AG04449 (cell line): ENCODE measurements at regions not wholly inside any gene's neighbourhood (a gene's known extent, or its start where the extent isn't known, plus 50 kb on each side); places are given as distances from the start of the nearest gene placed in this dataset.
"Not testable (repeated sequence)": the region's sequence is repeated elsewhere in the genome, so short reads cannot be mapped to it uniquely, and the experiment has no call there.

Experiments used
- CTCF ChIA-PET: fragments of 350-600 bp; formaldehyde crosslinking; extraction: SDS; loops from one replicate; lab custom pipeline; 2021; ENCODE audit warnings: antibody characterized with exemption; lab: Yijun Ruan, JAX
- POLR2A ChIA-PET: fragments of 400-600, 350-600 bp; formaldehyde crosslinking; extraction: SDS; loops from one replicate; lab custom pipeline; 2020; ENCODE audit warnings: antibody characterized with exemption, inconsistent platforms; lab: Yijun Ruan, JAX
- DNase-seq: peaks from one replicate; pipeline ENCODE4 v3.0.0-alpha.2; 2010; ENCODE audit warnings: low read depth, low spot score
- H3K4me3 ChIP-seq: 2 replicates; pipeline ENCODE4 v1.5.1; 2011; ENCODE audit warnings: low read depth, mild to moderate bottlenecking, control low read depth, low read length
- CTCF ChIP-seq: IDR thresholded peaks from one replicate; pipeline ENCODE4 v1.5.1; 2011; ENCODE audit warnings: mild to moderate bottlenecking, moderate library complexity, low read length, control low read depth, inconsistent platforms; ENCODE audit not compliant: insufficient read depth; ENCODE audit errors: missing control alignments

GRCh38 chr2:155994315-155994714 is 338.2 kb downstream of the NR4A2 start:
- H3K4me3 ChIP-seq, result no peak overlapping the region
- no peak for TF ChIP-seq CTCF
- ChIA-PET CTCF (no interaction called here), POLR2A (no interaction called here)
- DNase-seq, result no peak

GRCh38 chr2:155983845-155984244 is 348.7 kb downstream of the NR4A2 start:
- CTCF ChIA-PET, result no interaction called here
- no peak for TF ChIP-seq CTCF
- POLR2A ChIA-PET, result no interaction called here
- H3K4me3 ChIP-seq, result no peak overlapping the region
- no peak for DNase-seq

- H3K4me3 ChIP-seq, result no peak overlapping the region
- POLR2A ChIA-PET, result no interaction called here
- DNase-seq, result no peak
- CTCF ChIA-PET, result no interaction called here
- no peak for TF ChIP-seq CTCF
Observed at GRCh38 chr2:155982135-155982534, 350.4 kb downstream of the NR4A2 start.

GRCh38 chr2:155980941-155981560 is 351.5 kb downstream of the NR4A2 start:
- ChIA-PET POLR2A (no interaction called here), CTCF (no interaction called here)
- no peak overlapping the region for H3K4me3 ChIP-seq
- DNase-seq, result no peak
- TF ChIP-seq CTCF, result no peak

GRCh38 chr2:155975734-155976133 is 356.8 kb downstream of the NR4A2 start:
- ChIA-PET POLR2A (no interaction called here), CTCF (no interaction called here)
- no peak for TF ChIP-seq CTCF
- no peak overlapping the region for H3K4me3 ChIP-seq
- no peak for DNase-seq

GRCh38 chr2:155972916-155973315 is 359.6 kb downstream of the NR4A2 start:
- POLR2A ChIA-PET, result no interaction called here
- TF ChIP-seq CTCF, result no peak

GRCh38 chr2:155966064-155966471 is 366.5 kb downstream of the NR4A2 start:
- POLR2A ChIA-PET, H3K4me3 ChIP-seq, DNase-seq, CTCF ChIA-PET: not testable (repeated sequence)

More at GRCh38 chr2:155972916-155973315, 359.6 kb downstream of the NR4A2 start:
- H3K4me3 ChIP-seq, result no peak overlapping the region
- CTCF ChIA-PET, result no interaction called here
- no peak for DNase-seq
